ENCODE measurements at regions not wholly inside any gene's neighbourhood (a gene's known extent, or its start where the extent isn't known, plus 50 kb on each side); places are given as distances from the start of the nearest gene placed in this dataset.

DNA sequence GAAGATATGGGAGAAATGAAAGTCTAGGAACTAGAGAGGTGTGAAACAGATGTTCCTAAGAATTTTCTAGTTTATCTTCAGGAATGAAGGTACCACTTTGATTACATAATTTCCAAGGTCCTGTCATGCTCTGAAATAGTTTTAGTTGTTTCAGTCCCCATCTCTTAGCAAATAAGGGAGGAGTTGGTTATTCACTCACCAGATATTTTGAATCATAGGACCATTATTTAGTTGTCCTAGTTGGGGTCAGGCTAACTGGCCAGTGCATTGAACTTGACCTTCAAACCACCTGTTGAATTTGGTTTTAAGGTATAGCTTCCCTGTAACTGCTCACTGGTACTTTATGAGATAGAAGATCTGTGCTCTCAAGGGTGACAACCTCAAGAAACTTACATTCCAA lies 53.9 kb upstream of the TNFAIP8 start:
- Histone ChIP-seq H3K36me3 (ENCODE audit: control insufficient read depth, insufficient read depth, low read length) (peaks cover 12% of the 10 kb centered on the region), H3K4me1 (ENCODE audit: control insufficient read depth, insufficient read depth, low read length) (peaks cover 6% of the 10 kb centered on the region), H3K9ac (ENCODE audit: extremely low read depth, low read length, poor library complexity, severe bottlenecking) (no peak overlapping the region), H3K27ac (ENCODE audit: low read depth, low read length) (no peak overlapping the region), H3K4me3 (ENCODE audit: low read length) (no peak overlapping the region), H3K9me3 (ENCODE audit: control insufficient read depth, low read length) (peaks cover 17% of the 10 kb centered on the region), H3K27me3 (ENCODE audit: control insufficient read depth, insufficient read depth, low read length, poor library complexity, severe bottlenecking) (no peaks in the 10 kb centered on the region)
- peaks cover 29% of the 10 kb centered on the region for H3K9me3 Mint-ChIP-seq
- peaks cover 21% of the 10 kb centered on the region for H3K36me3 Mint-ChIP-seq (ENCODE audit: low read depth)
- H3K4me3 Mint-ChIP-seq = no peak overlapping the region
- no peak overlapping the region for H3K27ac Mint-ChIP-seq
- H3K27me3 Mint-ChIP-seq (ENCODE audit: insufficient read depth) = no peaks in the 10 kb centered on the region
- TF ChIP-seq, protein P1, sequence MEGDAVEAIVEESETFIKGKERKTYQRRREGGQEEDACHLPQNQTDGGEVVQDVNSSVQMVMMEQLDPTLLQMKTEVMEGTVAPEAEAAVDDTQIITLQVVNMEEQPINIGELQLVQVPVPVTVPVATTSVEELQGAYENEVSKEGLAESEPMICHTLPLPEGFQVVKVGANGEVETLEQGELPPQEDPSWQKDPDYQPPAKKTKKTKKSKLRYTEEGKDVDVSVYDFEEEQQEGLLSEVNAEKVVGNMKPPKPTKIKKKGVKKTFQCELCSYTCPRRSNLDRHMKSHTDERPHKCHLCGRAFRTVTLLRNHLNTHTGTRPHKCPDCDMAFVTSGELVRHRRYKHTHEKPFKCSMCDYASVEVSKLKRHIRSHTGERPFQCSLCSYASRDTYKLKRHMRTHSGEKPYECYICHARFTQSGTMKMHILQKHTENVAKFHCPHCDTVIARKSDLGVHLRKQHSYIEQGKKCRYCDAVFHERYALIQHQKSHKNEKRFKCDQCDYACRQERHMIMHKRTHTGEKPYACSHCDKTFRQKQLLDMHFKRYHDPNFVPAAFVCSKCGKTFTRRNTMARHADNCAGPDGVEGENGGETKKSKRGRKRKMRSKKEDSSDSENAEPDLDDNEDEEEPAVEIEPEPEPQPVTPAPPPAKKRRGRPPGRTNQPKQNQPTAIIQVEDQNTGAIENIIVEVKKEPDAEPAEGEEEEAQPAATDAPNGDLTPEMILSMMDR (conservative IDR thresholded peaks at IDR 0.05) = no peak
- H3K4me1 Mint-ChIP-seq = peaks cover 17% of the 10 kb centered on the region
- no peak for DNase-seq

DNA sequence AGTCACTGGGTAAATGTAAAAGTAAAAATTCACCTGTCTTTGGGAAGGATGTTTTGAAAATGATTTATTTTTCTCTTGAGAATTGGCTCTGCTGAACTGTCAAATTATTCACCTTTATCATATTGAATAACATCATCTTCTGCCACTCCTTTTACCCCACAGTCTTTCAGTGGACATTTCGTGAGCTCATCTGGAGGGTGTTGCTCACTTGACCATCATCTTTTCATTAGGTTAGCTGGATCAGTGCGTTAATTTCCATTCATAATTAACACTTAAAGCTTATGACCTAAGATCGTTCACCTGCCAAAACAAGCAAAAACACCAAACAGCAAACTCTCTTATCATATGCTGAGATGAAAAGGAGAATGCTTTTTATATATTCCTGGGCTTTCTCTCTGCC lies 53.4 kb upstream of the TNFAIP8 start:
- no peak overlapping the region for H3K27ac ChIP-seq (ENCODE audit: low read depth, low read length)
- H3K27me3 ChIP-seq (ENCODE audit: control insufficient read depth, insufficient read depth, low read length, poor library complexity, severe bottlenecking) = no peaks in the 10 kb centered on the region
- H3K4me3 ChIP-seq (ENCODE audit: low read length) = no peak overlapping the region
- peaks cover 12% of the 10 kb centered on the region for H3K36me3 ChIP-seq (ENCODE audit: control insufficient read depth, insufficient read depth, low read length)
- H3K36me3 Mint-ChIP-seq (ENCODE audit: low read depth) = peaks cover 21% of the 10 kb centered on the region
- no peak overlapping the region for H3K27ac Mint-ChIP-seq
- WGBS, 2 experiments (ENCODE audit: insufficient coverage in 1 of 2, insufficient read length in 1 of 2) = 88 to 96% methylated on average over 1 to 3 of the region's 3 CpGs
- H3K9me3 ChIP-seq (ENCODE audit: control insufficient read depth, low read length) = peaks cover 17% of the 10 kb centered on the region
- peaks cover 28% of the 10 kb centered on the region for H3K9me3 Mint-ChIP-seq
- peaks cover 17% of the 10 kb centered on the region for H3K4me1 Mint-ChIP-seq
- peaks cover 6% of the 10 kb centered on the region for H3K4me1 ChIP-seq (ENCODE audit: control insufficient read depth, insufficient read depth, low read length)
- TF ChIP-seq, protein P1 (conservative IDR thresholded peaks at IDR 0.05) = no peak
- no peak for DNase-seq
- no peak overlapping the region for H3K4me3 Mint-ChIP-seq
- no peaks in the 10 kb centered on the region for H3K27me3 Mint-ChIP-seq (ENCODE audit: insufficient read depth)
- no peak overlapping the region for H3K9ac ChIP-seq (ENCODE audit: extremely low read depth, low read length, poor library complexity, severe bottlenecking)

DNA sequence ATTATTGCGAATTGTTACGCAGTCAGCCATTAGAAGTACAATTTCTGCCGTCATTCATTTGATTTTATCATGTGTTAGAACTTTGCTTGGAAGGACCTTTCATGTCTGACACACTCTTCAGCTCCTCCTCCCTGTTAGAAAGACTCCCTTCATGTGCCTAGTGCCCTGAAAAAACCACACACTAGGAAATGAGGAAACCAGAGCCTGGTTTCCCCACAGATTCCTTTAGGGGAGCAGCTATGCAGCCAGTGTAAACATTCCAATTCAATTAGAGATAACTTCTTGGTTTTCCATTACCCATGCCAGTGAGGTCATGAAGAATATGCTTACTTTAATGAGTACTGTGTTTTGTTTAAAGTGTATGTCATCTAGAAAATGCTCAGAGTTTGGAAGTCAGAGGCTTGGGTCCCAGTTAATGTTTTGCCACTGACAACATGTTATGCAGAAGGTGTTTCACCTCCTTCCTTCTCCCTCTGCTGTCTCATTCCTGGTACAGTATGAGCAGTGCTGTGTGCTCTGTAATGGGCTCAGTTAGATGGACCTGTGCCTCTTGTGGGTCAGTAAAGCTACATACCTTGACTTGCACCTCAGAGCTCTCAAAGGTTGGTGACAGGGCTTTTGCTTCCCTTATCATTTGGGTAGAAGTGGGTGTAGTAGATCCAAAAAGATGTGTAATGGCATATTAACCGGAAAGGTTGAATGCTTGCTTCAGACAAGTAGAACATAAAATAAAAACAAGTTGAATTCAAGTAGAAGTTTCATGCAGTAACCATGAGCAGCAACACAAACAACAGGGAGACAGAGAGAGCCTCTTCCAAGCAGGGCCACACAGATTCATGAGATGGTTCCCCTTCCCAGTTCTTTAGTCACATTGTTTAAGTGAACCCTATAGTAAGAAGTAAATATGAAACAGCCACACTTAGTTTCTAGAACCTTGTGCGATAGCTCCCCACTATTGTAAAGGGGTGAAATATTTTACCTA lies 52.6 kb upstream of the TNFAIP8 start:
- Mint-ChIP-seq H3K36me3 (ENCODE audit: low read depth) (peaks cover 21% of the 10 kb centered on the region), H3K27ac (no peak overlapping the region), H3K4me3 (no peak overlapping the region), H3K27me3 (ENCODE audit: insufficient read depth) (no peaks in the 10 kb centered on the region), H3K4me1 (peaks cover 17% of the 10 kb centered on the region), H3K9me3 (peaks cover 28% of the 10 kb centered on the region)
- Histone ChIP-seq H3K4me1 (ENCODE audit: control insufficient read depth, insufficient read depth, low read length) (peaks cover 6% of the 10 kb centered on the region), H3K36me3 (ENCODE audit: control insufficient read depth, insufficient read depth, low read length) (peaks cover 12% of the 10 kb centered on the region), H3K9me3 (ENCODE audit: control insufficient read depth, low read length) (peaks cover 17% of the 10 kb centered on the region), H3K27ac (ENCODE audit: low read depth, low read length) (no peak overlapping the region), H3K9ac (ENCODE audit: extremely low read depth, low read length, poor library complexity, severe bottlenecking) (no peak overlapping the region), H3K27me3 (ENCODE audit: control insufficient read depth, insufficient read depth, low read length, poor library complexity, severe bottlenecking) (no peaks in the 10 kb centered on the region), H3K4me3 (ENCODE audit: low read length) (no peak overlapping the region)
- DNase-seq = no peak
- TF ChIP-seq, protein P1 (conservative IDR thresholded peaks at IDR 0.05) = no peak
- 94 to 96% methylated on average over 5 of the region's 5 CpGs for WGBS, 2 experiments (ENCODE audit: insufficient coverage in 1 of 2, insufficient read length in 1 of 2)
